Right ventricle myocardium inferior (tissue), 1 donor: ENCODE measurements at regions not wholly inside any gene's neighbourhood (a gene's known extent, or its start where the extent isn't known, plus 50 kb on each side); places are given as distances from the start of the nearest gene placed in this dataset.
A peak's percentile ranks its signal among the peaks of the same experiment; 100 is the strongest.
"Not testable (repeated sequence)": the region's sequence is repeated elsewhere in the genome, so short reads cannot be mapped to it uniquely, and the experiment has no call there.

ENCODE experiments used
- ATAC-seq: fragments of 200-7000 bp; cut with Tn5 transposase; one replicate; pipeline ENCODE4 v1.9.1; 2020; ENCODE audit warnings: mild to moderate bottlenecking, moderate library complexity
- DNase-seq: peaks from one replicate; pipeline ENCODE4 v3.0.0; 2021; ENCODE audit errors: missing footprints
- intact Hi-C: fragments of 100-400 bp; cut with DNase I; formaldehyde crosslinking; loops from one replicate; pipeline ENCODE4 v1.11.0; 2022
- donor health status: DM: no; HTN: yes; CAD: no; lungs with severe emphysema.

DNA sequence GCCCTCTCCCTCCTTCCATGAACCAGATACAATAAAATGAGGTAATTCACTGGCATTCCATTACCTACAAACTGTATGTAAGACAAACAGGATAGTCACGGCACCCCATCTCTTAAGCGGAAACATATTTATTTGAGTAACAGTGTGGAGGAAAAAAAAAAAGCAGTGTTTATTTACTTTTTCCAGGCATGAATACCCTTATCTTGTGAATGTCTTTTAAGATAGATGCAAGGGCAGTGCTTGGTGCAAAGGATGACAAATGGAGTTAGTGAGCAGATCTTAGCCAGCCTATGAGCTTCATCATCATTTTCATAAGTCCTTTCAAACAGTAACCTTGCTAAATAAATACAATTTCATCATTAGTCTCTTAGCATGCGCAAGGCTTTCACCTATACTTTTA is 1661.8 kb upstream of the SPRY2 start:
- DNase-seq (no peak), ATAC-seq (no peak)
- intact Hi-C loops: no loop called here

DNA sequence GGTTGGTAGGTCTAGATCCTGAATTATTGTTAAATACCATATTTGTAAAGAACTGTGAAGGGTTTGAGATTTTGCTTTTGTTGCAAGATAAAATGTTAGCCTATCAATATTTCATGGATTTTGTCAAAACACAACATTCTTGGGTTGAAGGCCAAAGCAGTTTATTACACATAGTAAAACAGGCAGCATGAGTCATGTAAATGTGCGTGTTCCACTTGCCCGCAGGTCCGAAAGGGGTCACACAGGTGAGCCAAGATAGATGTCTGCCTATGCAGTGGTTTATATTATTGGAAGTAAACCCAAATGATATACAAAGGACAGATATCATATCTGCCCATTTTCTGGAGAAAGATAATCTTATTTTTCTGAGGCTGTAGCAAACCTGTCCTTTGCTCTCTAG is 1654.4 kb upstream of the SPRY2 start:
- no peak for ATAC-seq
- DNase-seq: no peak
- intact Hi-C loops: no loop called here

DNA sequence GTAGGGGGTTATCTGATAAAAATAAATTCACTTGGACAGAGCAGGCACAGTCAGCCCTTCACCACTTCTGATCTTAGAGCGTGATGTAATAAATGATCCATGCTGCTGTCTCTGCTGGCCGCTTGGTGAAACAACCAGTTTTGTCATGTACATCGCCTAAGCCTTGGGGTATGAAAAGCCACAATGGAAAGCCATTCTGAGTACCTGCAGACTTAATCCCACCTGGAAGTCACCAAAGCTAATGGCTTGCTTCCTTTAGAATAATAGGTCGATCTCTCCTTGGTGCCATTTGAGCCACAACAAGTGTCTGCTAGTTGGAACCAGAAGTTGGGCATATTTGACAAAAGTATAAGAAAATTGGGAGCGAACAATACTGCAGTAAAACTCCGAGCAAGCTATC is 1649.7 kb upstream of the SPRY2 start:
- DNase-seq (no peak), ATAC-seq (no peak)

DNA sequence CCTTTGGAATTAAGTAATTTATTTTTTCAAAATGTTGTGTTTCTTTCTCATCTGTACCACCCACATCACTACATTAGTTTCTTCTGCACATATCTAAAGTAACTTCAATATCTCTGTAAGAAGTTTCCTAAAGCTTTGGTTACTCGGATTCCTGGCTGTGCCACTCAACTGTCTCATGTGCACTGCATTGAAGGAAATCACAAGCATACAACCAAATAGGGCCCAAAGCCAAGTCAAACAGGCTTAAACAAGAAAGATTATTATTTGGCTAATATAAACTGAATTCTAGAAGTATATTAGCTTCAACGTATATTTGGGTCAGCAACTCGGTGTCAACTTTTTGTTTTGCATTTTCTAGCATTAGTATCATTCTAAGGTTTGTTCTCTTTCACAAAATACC is 1647.6 kb upstream of the SPRY2 start:
- intact Hi-C loops: no loop called here
- ATAC-seq (no peak), DNase-seq (no peak)

More for the DNA sequence above, 1649.7 kb upstream of the SPRY2 start:
- intact Hi-C loops: no loop called here

DNA sequence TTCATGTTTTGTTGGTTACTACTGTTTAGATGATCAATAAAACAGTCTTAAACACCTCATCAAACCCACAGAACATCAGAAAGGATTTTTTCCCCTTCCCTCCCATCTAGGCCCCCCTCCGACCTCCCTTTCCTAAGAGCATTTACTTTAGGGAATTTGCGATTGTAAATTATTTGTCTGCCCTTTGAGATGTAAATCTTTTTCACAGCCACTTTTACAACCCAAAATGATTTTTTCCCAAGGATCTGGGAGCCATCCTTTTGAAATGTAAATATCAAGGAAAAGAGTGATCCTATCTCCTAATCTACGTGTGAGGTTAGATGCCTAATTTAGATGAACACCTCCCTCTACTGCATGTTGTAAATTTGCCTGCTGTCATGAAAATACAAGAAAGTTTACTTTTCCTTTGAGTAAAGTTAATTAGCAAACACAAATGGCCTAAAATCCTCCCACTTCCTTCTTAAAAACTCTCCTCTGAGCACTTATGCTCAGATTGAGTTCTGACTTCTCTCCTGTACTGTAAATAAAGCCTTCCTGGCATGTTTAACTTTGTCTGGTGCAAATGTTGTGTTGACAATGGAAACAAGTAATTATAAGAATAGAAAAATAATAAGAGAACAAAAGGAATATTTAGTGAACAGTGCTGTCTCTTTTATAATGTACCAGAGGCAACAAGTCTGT is 1646.9 kb upstream of the SPRY2 start:
- DNase-seq (no peak), ATAC-seq (no peak)
- intact Hi-C loops: no loop called here

DNA sequence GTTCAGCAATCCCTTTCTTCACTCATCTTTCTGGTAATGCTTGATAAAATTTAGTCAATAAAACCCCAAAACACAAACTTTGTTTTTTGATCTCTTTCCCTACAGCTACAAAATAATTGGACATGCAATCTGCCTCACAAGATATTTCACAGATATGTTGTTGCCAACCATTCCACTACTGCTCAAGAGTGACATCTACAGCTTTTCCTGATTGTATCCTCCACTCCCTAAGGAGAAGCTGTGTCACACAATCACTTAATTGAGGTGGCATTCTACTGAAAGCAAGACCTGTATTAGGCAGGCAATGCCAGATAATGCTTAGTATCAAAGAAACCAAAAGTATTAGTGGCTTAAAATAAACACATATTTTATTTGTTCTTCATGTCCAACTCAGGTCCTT is 1646.2 kb upstream of the SPRY2 start:
- DNase-seq: no peak
- intact Hi-C loops: no loop called here
- ATAC-seq: no peak

DNA sequence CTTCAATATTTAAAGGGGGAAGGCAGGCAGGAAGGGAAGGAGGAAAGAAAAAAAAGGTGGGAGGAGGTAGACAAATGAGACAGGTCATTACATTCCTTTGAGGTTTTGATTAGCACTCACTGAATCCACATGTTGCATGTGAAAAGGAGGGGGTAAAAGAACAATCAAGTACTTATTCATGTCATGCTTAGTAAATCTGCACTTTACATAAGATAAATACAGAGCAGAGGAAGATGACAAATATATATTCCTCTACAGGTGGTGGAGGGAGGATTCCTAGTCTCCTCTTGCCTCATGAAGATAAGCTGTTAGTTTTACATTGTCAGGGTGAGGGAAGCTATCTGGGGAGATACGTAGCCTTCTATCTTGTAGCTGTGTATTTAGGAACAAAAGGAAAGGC is 1645.4 kb upstream of the SPRY2 start:
- intact Hi-C loops: no loop called here
- DNase-seq (no peak), ATAC-seq (no peak)

DNA sequence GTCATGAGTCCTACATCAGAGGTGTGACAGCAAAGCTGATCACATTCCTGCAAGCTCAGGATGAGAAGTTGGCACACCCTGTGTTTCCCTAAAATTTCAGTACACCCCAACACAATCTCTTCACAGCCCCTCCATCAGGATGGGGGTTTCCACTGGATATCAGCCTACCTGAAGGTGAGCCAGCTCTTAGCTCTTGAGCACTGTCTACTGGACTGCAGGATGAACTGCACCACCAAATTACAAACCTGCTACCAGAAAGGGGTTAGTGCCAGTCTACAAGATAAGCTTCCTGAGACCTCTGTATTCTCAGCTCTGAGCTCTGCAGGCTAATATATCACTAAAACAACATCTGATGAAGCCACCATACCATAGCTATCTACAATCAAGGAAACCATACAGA is 1616.2 kb upstream of the SPRY2 start:
- ATAC-seq: no peak
- intact Hi-C loops: no loop called here

DNA sequence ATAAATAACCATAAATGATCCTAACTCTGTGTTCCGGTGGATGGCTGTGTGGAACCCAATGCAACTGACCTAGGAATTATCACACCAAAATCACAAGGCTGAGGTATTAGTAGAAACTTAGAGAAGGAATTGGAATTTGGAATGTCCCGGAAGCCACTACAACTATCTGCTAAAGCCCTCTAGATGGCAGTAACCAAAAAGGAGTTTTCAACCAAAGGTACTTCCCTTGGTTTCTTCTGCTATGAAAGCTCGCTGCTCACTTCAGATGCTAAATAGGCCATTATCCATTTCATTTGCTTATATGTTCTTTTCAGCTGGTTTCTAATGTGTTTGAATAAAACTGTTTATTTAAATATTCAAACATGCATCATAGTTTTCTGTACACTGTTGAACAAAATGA is 1589.1 kb upstream of the SPRY2 start:
- intact Hi-C loops: no loop called here
- DNase-seq: no peak
- no peak for ATAC-seq

More for the DNA sequence above, 1616.2 kb upstream of the SPRY2 start:
- DNase-seq: no peak

DNA sequence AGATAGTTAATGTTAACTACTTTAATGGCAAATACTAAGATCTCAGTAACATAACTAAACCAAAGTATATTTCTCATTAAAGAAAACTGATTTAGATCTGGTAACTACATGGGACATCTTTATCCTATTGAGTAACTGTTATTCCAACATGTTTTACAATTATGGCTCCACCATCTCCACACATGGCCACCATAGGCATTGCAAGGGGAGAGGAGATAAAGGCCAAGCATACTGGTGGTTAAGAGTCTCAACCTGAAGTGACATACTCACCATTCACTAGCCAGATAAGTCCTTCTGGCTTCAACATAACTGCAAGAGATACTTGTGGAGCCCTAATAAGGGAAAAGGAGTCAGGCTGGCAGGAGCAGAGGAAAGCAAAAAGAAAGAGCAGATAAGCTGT is 1586.4 kb upstream of the SPRY2 start:
- ATAC-seq (no peak), DNase-seq (no peak)
- intact Hi-C loops: no loop called here

DNA sequence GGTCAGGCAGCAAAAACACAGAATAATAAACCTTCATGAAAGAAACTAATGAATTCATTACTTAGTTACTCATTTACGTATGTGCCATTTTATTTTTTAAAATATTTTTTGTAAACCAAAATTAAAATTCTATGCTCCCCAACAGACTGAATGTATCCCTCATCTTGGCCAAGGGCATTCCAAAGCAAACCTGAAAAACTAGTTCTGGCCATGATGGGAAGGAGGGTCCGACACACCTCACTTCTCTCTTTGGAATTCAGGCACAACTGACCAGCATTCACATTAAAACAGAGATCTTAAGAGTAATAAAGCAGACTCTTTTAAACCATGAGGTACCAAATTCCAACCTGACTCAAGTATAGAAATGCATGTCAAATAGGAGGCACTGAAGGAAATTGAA is 1576.9 kb upstream of the SPRY2 start:
- ATAC-seq: no peak
- intact Hi-C loops: no loop called here
- no peak for DNase-seq

DNA sequence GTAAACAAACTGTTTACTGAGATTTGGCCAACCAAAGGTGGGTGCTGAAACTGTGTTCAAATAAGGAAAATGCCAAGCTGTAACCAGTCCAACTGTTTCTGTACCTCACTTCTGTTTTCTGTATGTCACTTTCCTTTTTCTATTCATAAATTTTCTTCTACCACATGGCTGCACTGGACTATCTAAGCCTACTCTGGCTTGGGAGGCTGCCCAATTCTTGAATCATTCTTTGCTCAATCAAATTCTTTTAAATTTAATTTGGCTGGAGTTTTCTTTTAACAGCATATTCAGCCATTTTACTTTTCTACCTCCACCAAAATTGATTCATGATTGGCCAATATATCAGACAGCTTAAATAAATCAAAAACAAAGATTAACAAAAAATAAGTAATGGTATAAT is 1575.5 kb upstream of the SPRY2 start:
- no peak for ATAC-seq
- intact Hi-C loops: no loop called here
- no peak for DNase-seq

DNA sequence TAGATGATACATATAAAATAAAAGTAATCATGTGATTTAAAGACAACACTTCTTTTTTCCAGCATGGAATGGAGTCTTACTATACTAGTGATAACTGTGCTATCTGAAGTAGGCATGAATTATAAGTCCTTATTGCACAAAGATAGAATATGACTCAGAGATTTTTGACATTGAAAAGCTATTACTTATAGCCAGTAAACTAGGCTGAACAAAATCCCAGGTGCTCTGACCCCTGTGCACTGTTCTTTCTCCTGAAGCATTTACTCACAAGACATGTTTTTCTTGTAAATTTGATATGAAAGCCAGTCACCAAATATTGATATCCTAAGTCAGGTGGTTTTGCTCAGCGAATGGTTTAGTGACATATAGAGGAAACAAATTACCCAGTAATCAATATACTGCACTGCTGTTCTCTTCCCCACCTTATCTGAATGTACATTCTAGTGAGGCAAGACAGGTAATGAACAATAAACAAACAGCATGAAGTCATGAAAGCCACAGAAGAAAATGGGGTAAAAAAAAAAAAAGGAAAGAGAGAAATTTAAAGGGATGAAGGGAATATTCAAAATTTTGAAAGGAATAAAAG is 1567.0 kb upstream of the SPRY2 start:
- ATAC-seq (no peak), DNase-seq (no peak)
- intact Hi-C loops: no loop called here

DNA sequence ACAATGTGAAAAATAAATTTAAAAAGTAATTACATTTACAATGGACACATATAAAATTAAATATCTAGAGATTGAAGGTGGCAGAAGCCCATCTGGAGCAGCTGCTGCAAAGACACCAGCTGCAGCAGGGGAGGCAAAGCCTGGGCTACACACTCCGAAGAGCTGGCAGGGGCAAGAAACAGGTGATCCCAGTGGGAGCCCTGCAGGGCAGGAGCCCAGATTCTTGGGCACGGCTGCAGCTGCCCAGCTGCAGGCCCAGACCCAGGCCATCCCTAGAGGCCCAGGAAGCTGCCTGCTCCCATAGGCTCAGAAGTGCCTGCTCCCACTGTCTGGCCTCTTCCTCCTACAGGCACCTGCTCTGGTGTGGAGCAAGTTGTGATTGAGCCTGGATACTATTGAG is 1547.9 kb upstream of the SPRY2 start:
- ATAC-seq: no peak
- intact Hi-C loops: no loop called here
- DNase-seq: peak; percentile 41

DNA sequence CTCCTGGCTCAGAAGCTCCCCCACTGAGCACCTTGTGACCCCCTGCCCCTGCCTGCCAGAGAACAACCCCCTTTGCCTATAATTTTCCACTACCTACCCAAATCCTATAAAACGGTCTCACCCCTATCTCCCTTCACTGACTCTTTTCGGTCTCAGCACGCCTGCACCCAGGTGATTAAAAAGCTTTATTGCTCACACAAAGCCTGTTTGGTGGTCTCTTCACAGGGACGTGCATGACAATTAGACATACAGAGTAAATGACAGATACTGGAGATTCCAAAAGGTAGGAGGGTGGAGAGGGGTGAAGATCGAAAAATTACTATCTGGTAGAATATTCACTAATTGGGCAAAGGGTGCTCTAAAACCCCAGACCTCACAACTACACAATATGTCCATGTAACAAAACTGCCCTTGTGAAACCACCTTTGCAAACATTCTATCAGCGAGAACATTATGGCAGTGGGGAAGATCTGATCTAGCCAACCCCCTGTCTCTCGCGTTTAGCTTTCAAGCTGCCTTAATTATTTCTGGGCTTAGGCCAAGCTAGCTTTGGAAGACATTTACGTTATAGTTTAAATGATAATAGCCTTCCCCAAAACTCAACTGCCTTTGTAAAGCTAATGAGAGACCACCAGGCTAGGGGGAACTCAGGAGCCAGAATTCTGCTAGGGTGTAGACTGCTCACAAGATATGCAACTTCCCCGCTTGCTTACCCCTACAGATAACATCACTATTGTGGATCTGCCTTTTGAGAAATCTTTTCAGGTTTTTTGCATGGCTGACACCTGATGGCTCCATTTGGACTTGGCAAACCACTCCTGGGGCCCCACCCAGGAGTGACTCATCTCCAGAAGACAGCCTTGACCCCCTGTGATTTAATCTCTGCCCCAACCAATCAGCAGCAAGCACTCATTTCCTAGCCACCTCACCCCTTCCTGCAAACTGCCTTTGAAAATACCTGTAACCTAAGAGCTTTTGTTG is 1534.0 kb upstream of the SPRY2 start:
- DNase-seq (no peak), ATAC-seq (no peak)
- intact Hi-C loops: no loop called here

DNA sequence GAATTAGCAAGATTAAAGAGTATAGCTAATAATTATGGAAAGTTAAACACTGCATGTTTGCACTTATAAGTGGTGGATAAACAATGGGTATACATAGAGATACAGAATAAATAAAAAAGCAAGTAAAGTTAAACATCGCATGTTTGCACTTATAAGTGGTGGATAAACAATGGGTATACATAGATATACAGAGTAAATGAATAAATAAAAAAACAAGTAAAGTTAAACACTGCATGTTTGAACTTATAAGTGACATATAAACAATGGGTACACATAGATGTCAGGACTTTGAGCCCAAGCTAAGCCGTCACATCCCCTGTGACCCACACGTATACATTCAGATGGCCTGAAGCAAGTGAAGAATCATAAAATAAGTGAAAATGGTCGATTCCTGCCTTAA is 1533.3 kb upstream of the SPRY2 start:
- DNase-seq (no peak), ATAC-seq (no peak)
- intact Hi-C loops: no loop called here

DNA sequence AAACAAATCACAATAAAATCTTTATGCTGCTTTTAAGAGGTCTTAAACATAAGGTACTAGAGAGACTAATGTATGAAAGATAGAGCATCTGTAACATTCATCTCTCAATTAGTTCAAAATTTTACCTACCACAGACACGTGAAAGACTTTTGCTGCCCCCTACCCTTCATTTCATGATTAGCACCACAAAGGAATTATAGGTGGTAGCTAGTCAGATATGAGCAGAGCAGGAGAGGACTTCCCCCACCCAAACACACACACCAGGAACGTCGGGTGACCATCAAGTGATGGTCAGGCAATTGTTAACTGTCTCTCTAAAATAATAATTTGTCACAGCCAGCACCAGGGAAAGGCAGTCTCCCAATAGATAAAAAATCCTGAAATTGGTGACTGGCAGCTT is 1531.7 kb upstream of the SPRY2 start:
- ATAC-seq (no peak), DNase-seq (no peak)
- intact Hi-C loops: no loop called here

DNA sequence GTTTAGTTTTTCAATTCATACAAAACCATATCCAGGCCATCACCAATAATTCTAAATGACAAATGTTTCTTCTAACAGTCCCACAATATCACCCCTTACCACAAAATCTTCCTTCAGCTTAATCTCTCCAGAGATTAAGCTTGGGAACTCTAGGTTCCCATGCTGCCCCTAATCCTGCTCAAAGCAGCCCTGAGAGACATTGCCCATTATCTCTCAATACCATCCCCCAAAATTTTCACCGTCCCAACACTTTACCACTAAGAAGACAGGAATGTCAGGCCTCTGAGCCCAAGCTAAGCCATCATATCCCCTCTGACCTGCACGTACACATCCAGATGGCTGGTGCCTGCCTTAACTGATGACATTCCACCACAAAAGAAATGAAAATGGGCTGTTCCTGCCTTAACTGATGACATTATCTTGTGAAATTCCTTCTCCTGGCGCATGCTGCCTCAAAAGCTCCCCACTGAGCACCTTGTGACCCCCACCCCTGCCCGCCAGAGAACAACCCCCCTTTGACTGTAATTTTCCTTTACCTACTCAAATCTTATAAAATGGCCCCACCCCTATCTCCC is 1530.9 kb upstream of the SPRY2 start:
- ATAC-seq, intact Hi-C loops, DNase-seq: not testable (repeated sequence)

DNA sequence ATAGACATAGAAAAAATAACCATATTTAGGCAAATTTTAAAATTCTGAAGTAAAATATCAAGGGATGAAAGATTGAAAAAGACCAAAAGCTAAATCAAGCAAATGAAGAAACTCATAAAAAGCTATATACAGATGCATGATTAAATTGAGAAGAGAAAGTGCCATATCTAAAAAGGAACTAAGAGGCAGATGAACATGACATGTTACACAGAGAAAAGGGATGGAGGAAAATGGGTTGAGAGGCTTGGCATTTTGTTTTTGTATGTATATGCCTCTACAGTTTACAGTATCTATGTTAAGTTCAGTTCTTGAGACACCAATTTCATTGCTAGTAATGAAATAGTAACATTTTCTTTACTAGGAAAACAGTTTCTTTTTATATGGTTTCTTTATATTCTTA is 1507.4 kb upstream of the SPRY2 start:
- intact Hi-C loops: no loop called here

DNA sequence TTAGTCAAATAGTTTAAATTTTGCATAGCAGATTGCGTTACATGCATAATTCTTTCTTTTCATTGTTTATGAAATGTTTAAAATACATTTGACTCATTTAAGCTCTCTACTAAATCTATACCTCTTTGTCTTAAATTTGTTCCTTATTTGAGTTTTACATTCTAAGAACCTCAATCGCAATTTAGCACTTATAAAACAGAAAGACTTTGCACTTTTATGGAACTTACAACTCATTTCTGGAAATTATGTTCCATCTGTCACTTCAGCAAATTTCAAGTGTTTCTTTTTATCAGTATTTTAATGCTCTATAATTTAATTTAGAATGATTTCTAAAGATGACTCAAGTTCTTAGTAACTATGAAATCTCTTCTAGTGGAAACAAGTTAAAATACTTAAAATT is 1505.8 kb upstream of the SPRY2 start:
- no peak for DNase-seq

More for the DNA sequence above, 1507.4 kb upstream of the SPRY2 start:
- ATAC-seq (no peak), DNase-seq (no peak)

More for the DNA sequence above, 1505.8 kb upstream of the SPRY2 start:
- intact Hi-C loops: no loop called here
- no peak for ATAC-seq
